ENCODE measurements at regions not wholly inside any gene's neighbourhood (a gene's known extent, or its start where the extent isn't known, plus 50 kb on each side); places are given as distances from the start of the nearest gene placed in this dataset.

DNA sequence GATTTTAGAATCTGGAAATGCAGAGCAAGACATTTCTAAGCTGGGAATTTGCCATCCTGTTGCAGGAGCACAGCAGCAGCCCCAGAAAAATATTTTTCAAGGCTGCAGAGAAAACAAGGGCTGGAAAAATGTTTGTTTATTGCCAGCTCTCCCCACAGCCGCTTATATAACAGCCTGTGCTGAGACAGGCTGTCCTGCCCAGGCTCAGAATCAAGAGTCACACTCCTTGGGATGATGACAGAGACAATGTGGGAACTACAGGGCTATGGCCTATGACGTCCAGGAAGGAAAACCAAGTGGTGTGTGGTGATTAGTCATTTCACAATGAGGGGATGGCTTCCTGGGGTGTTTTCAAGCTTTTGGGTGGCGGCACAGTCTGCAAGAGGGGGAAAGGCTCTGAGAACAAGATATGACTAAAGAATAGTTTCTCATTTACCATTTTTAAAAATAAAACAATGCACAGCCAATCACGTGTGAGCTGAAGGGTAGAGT is 136.3 kb upstream of the SERP2 start:
- no peak overlapping the region for H3K4me3 ChIP-seq (ENCODE audit: low read depth, low read length)
- no peaks in the 10 kb centered on the region for H3K9me3 ChIP-seq (ENCODE audit: severe bottlenecking)
- H3K27me3 ChIP-seq (ENCODE audit: insufficient read depth, low read depth, severe bottlenecking), result no peaks in the 10 kb centered on the region
- TF ChIP-seq, protein P1, sequence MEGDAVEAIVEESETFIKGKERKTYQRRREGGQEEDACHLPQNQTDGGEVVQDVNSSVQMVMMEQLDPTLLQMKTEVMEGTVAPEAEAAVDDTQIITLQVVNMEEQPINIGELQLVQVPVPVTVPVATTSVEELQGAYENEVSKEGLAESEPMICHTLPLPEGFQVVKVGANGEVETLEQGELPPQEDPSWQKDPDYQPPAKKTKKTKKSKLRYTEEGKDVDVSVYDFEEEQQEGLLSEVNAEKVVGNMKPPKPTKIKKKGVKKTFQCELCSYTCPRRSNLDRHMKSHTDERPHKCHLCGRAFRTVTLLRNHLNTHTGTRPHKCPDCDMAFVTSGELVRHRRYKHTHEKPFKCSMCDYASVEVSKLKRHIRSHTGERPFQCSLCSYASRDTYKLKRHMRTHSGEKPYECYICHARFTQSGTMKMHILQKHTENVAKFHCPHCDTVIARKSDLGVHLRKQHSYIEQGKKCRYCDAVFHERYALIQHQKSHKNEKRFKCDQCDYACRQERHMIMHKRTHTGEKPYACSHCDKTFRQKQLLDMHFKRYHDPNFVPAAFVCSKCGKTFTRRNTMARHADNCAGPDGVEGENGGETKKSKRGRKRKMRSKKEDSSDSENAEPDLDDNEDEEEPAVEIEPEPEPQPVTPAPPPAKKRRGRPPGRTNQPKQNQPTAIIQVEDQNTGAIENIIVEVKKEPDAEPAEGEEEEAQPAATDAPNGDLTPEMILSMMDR (IDR thresholded peaks at IDR 0.05; ENCODE audit: low read depth, low read length), result no peak
- no peak overlapping the region for H3K27ac ChIP-seq
- no peaks in the 10 kb centered on the region for H3K36me3 ChIP-seq
- DNase-seq, result no peak

DNA sequence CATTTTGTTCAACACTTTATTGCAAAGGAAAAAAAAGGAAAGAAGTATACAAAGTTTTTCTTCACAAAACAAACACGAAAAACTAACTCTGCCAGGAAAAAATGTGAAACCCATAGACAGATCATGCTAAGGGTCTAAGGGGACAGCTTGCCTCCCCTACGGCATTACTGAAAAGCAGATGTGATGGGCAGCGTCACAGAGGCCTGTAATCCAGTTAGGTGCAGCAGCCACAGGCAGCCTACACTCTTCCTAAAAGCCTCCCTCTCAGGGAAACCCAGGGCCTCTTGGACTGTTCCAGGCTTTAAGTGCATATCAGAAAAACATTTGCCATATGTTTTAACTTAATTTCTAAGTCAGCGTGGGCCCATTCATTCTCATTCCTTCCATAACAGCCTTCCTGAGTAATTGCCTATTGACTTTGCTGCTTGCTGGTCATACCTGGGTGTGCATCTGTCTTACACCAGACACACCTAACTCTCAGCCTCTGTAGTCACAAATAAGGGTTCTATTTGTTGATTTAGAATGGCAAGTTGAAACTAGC is 135.7 kb upstream of the SERP2 start:
- Histone ChIP-seq H3K36me3 (no peaks in the 10 kb centered on the region), H3K4me3 (ENCODE audit: low read depth, low read length) (no peak overlapping the region), H3K9me3 (ENCODE audit: severe bottlenecking) (no peaks in the 10 kb centered on the region), H3K27me3 (ENCODE audit: insufficient read depth, low read depth, severe bottlenecking) (no peaks in the 10 kb centered on the region), H3K27ac (no peak overlapping the region)
- TF ChIP-seq, protein P1 (IDR thresholded peaks at IDR 0.05; ENCODE audit: low read depth, low read length), result no peak
- DNase-seq, result no peak

DNA sequence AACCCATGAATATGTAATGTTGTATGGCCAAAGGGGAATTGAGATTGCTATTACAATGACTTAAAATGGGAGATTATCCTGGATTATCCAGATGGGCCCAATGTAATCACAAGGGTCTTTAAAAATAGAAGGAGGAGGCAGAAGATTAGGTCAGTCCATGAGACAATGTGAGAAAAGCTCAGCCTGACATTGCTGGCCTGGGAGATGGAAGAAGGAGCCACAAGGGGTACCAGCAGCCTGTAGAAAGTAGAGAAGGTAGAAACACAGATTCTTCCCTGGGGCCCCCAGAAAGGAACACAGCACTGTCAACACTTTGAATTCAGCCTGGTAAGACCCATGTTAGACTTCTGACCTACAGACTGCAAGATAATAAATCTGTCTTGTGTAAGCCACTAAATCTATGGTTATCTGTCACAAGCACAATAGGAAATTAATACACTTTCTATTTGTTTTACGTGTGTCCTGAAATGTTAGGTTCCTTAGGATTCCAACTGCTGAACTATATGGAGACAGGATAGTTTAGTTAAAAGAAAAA is 132.9 kb upstream of the SERP2 start:
- TF ChIP-seq, protein P1 (IDR thresholded peaks at IDR 0.05; ENCODE audit: low read depth, low read length), result no peak
- DNase-seq, result peak; percentile 56
- Histone ChIP-seq H3K27ac (no peak overlapping the region), H3K4me3 (ENCODE audit: low read depth, low read length) (no peak overlapping the region), H3K36me3 (no peaks in the 10 kb centered on the region), H3K9me3 (ENCODE audit: severe bottlenecking) (no peaks in the 10 kb centered on the region), H3K27me3 (ENCODE audit: insufficient read depth, low read depth, severe bottlenecking) (no peaks in the 10 kb centered on the region)

DNA sequence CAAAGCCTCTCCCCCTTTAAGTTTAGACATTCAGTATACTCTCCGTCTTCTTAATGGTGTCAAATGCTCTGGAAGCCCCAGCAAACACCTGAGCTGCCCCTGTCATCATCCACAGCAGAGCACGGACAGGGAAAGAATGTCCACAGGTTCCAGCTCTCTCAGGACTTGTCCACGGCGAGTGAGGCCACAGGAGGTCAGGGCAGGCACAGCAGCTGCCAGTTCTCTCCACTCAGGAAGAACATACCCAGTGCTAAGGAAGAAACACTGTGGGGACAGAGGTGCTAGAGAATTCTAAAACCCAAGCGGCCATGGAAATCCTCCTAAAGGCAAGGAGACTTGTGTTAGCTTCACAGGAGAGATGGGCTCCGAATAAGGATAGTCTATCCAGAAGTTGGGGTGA is 132.0 kb upstream of the SERP2 start:
- no peak for DNase-seq
- TF ChIP-seq, protein P1 (IDR thresholded peaks at IDR 0.05; ENCODE audit: low read depth, low read length), result no peak
- Histone ChIP-seq H3K27ac (no peak overlapping the region), H3K4me3 (ENCODE audit: low read depth, low read length) (no peak overlapping the region), H3K27me3 (ENCODE audit: insufficient read depth, low read depth, severe bottlenecking) (no peaks in the 10 kb centered on the region), H3K9me3 (ENCODE audit: severe bottlenecking) (no peaks in the 10 kb centered on the region), H3K36me3 (no peaks in the 10 kb centered on the region)

DNA sequence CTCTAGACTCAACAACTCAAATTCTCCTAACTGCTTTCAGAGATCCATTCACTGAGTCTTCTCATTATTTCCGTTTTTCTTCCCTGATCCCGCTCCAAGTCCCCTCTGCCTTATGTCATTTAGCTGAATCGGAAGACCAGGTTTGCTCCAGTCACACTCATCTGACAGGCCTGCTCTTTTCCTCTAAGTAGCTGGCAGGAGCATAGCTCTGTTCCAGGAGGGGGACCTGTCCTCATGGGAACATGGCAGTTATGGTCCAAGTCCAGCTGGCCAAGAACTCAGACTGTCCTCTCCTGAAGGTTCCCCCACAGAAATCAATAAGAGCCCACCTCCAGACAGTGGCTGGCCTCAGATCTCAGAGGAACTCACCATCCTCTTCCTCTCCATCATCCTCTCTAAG is 130.9 kb upstream of the SERP2 start:
- H3K4me3 ChIP-seq (ENCODE audit: low read depth, low read length), result no peak overlapping the region
- H3K27me3 ChIP-seq (ENCODE audit: insufficient read depth, low read depth, severe bottlenecking), result no peaks in the 10 kb centered on the region
- TF ChIP-seq, protein P1 (IDR thresholded peaks at IDR 0.05; ENCODE audit: low read depth, low read length), result no peak
- DNase-seq, result no peak
- no peak overlapping the region for H3K27ac ChIP-seq
- no peaks in the 10 kb centered on the region for H3K9me3 ChIP-seq (ENCODE audit: severe bottlenecking)
- no peaks in the 10 kb centered on the region for H3K36me3 ChIP-seq

Measured in WERI-Rb-1 (cell line).